ENCODE measurements at regions not wholly inside any gene's neighbourhood (a gene's known extent, or its start where the extent isn't known, plus 50 kb on each side); places are given as distances from the start of the nearest gene placed in this dataset.

- no peak overlapping the region for H3K4me3 ChIP-seq (ENCODE audit: low read depth, low read length)
- H3K9me3 ChIP-seq (ENCODE audit: severe bottlenecking), result no peaks in the 10 kb centered on the region
- H3K27me3 ChIP-seq (ENCODE audit: insufficient read depth, low read depth, severe bottlenecking), result no peaks in the 10 kb centered on the region
- DNase-seq, result no peak
- H3K27ac ChIP-seq, result no peak overlapping the region
- H3K36me3 ChIP-seq, result no peaks in the 10 kb centered on the region
- TF ChIP-seq, protein P1, sequence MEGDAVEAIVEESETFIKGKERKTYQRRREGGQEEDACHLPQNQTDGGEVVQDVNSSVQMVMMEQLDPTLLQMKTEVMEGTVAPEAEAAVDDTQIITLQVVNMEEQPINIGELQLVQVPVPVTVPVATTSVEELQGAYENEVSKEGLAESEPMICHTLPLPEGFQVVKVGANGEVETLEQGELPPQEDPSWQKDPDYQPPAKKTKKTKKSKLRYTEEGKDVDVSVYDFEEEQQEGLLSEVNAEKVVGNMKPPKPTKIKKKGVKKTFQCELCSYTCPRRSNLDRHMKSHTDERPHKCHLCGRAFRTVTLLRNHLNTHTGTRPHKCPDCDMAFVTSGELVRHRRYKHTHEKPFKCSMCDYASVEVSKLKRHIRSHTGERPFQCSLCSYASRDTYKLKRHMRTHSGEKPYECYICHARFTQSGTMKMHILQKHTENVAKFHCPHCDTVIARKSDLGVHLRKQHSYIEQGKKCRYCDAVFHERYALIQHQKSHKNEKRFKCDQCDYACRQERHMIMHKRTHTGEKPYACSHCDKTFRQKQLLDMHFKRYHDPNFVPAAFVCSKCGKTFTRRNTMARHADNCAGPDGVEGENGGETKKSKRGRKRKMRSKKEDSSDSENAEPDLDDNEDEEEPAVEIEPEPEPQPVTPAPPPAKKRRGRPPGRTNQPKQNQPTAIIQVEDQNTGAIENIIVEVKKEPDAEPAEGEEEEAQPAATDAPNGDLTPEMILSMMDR (IDR thresholded peaks at IDR 0.05; ENCODE audit: low read depth, low read length), result no peak
These were observed 375.9 kb downstream of the NXPH1 start for GRCh38 chr7:8809320-8809719.

DNA sequence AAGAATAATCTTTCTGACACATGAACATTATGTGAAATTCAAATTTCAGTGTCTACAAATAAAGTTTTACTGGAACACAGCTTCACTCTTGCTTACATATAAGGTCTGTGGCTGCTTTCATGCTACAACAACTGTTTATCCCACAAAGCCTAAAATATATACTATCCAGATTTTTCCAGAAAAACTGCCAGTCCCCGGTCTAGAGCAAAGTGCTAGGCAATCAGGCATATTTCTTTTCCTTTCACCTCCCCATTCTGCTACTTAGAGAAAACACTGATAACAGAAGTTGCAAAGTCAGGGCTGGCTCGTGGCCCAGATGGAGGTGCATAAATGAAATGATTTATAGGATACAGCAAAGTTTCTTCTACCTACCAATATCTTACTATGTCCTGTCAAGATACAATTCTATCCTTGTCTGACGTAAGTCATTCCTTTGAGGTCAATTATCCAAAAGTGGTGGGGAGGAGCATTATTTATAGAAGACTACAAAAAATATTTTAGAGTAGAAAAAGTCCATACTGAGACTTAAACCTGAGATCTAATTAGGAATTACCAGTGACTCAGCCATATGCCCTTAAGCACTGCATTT is 384.1 kb downstream of the NXPH1 start:
- H3K27me3 ChIP-seq (ENCODE audit: insufficient read depth, low read depth, severe bottlenecking), result no peaks in the 10 kb centered on the region
- H3K4me3 ChIP-seq (ENCODE audit: low read depth, low read length), result no peak overlapping the region
- TF ChIP-seq, protein P1 (IDR thresholded peaks at IDR 0.05; ENCODE audit: low read depth, low read length), result no peak
- H3K9me3 ChIP-seq (ENCODE audit: severe bottlenecking), result no peaks in the 10 kb centered on the region
- peak overlapping the region; percentile 29 for H3K27ac ChIP-seq
- peak; percentile 33 for DNase-seq
- no peaks in the 10 kb centered on the region for H3K36me3 ChIP-seq

GRCh38 chr7:8818406-8818805 is 385.0 kb downstream of the NXPH1 start:
- Histone ChIP-seq H3K9me3 (ENCODE audit: severe bottlenecking) (no peaks in the 10 kb centered on the region), H3K4me3 (ENCODE audit: low read depth, low read length) (no peak overlapping the region), H3K36me3 (no peaks in the 10 kb centered on the region), H3K27me3 (ENCODE audit: insufficient read depth, low read depth, severe bottlenecking) (no peaks in the 10 kb centered on the region), H3K27ac (peak overlapping the region; percentile 5; the same call in 1 of the 2 replicates)
- TF ChIP-seq, protein P1 (IDR thresholded peaks at IDR 0.05; ENCODE audit: low read depth, low read length), result no peak
- no peak for DNase-seq

DNA sequence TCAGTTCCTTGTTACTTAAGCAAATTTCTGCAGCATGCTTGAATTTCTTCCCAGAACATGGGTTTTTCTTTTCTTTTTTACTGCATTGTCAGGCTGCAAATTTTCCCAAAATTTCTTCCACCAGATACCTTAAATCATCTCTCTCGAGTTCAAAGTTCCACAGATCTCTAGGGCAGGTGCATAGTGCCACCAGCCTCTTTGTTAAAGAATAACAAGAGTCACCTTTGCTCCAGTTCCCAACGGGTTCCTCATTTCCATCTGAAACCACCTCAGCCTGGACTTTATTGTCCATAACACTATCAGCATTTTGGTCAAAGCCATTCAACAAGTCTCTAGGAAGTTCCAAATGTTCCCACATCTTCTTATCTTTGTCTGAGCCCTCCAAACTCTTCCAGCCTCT is 389.2 kb downstream of the NXPH1 start:
- DNase-seq, result no peak
- no peaks in the 10 kb centered on the region for H3K36me3 ChIP-seq
- H3K4me3 ChIP-seq (ENCODE audit: low read depth, low read length), result no peak overlapping the region
- TF ChIP-seq, protein P1 (IDR thresholded peaks at IDR 0.05; ENCODE audit: low read depth, low read length), result no peak
- no peaks in the 10 kb centered on the region for H3K27me3 ChIP-seq (ENCODE audit: insufficient read depth, low read depth, severe bottlenecking)
- no peak overlapping the region for H3K27ac ChIP-seq
- H3K9me3 ChIP-seq (ENCODE audit: severe bottlenecking), result no peaks in the 10 kb centered on the region

GRCh38 chr7:8823486-8823885 is 390.1 kb downstream of the NXPH1 start:
- peak; percentile 13 for DNase-seq
- no peaks in the 10 kb centered on the region for H3K36me3 ChIP-seq
- no peak overlapping the region for H3K27ac ChIP-seq
- TF ChIP-seq, protein P1 (IDR thresholded peaks at IDR 0.05; ENCODE audit: low read depth, low read length), result 0 out of 2 replicates have a peak, but pooled peaks have one; percentile 8
- H3K4me3 ChIP-seq (ENCODE audit: low read depth, low read length), result no peak overlapping the region
- H3K27me3 ChIP-seq (ENCODE audit: insufficient read depth, low read depth, severe bottlenecking), result no peaks in the 10 kb centered on the region
- no peaks in the 10 kb centered on the region for H3K9me3 ChIP-seq (ENCODE audit: severe bottlenecking)

DNA sequence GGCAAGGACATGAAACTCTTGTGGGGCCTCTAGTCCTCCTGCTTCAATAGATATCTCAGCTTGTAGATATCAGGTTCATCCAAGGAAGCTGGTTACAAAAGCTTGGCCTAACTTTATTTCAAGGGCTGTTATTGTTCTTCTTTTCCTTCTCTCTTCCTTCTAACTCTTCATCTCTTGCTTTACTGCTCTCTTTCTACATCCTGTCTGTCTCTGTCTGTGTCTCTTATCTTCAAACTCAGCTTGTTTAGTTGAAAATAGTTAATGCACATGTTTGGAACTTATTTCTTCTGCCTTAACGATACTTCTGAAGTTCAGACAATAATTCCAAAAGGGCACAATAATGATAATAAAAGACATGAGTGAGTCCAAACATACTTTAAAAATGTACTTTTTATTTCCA is 393.9 kb downstream of the NXPH1 start:
- H3K4me3 ChIP-seq (ENCODE audit: low read depth, low read length), result no peak overlapping the region
- TF ChIP-seq, protein P1 (IDR thresholded peaks at IDR 0.05; ENCODE audit: low read depth, low read length), result no peak

More for the DNA sequence above, 393.9 kb downstream of the NXPH1 start:
- no peaks in the 10 kb centered on the region for H3K9me3 ChIP-seq (ENCODE audit: severe bottlenecking)
- no peak for DNase-seq
- no peaks in the 10 kb centered on the region for H3K27me3 ChIP-seq (ENCODE audit: insufficient read depth, low read depth, severe bottlenecking)
- H3K36me3 ChIP-seq, result no peaks in the 10 kb centered on the region
- no peak overlapping the region for H3K27ac ChIP-seq
